Cardiac muscle cell (in vitro differentiated cells and primary cell): ENCODE measurements at regions not wholly inside any gene's neighbourhood (a gene's known extent, or its start where the extent isn't known, plus 50 kb on each side); places are given as distances from the start of the nearest gene placed in this dataset.
A peak's percentile ranks its signal among the peaks of the same experiment; 100 is the strongest.

ENCODE experiments used
- DNase-seq, 2 donors: peaks; one replicate each; pipeline versions ENCODE4 v3.0.0 to v3.0.0-alpha.2; 2010 to 2017; ENCODE audit warnings: low read depth in 1 of 2, low spot score in 1 of 2
- H3K27ac ChIP-seq: fragments of 200-600 bp; sonication (generic); 2 replicates; pipeline ENCODE4 v1.5.1; 2016
- H3K27me3 ChIP-seq: fragments of 200-600 bp; sonication (generic); 2 replicates; pipeline ENCODE4 v1.6.0; 2016; ENCODE audit warnings: control low read depth
- H3K36me3 ChIP-seq: fragments of 200-600 bp; sonication (generic); 2 replicates; pipeline ENCODE4 v1.5.1; 2016; ENCODE audit warnings: control low read depth
- H3K4me1 ChIP-seq: fragments of 200-600 bp; sonication (generic); 2 replicates; pipeline ENCODE4 v1.8.1; 2017; ENCODE audit warnings: low read depth, mild to moderate bottlenecking, mixed run types
- H3K4me3 ChIP-seq: fragments of 200-600 bp; sonication (generic); 2 replicates; pipeline ENCODE4 v1.5.1; 2016; ENCODE audit warnings: mild to moderate bottlenecking
- H3K9me3 ChIP-seq: fragments of 200-600 bp; sonication (generic); 2 replicates; pipeline ENCODE4 v1.5.1; 2017; ENCODE audit warnings: low read depth, mild to moderate bottlenecking, control low read depth
- TF ChIP-seq, protein P1 (sequence below): IDR thresholded peaks from 2 replicates; pipeline ENCODE4 v1.5.1; 2012; ENCODE audit warnings: low read depth, mild to moderate bottlenecking, low read length

- no peaks in the 10 kb centered on the region for H3K4me1 ChIP-seq
- H3K27me3 ChIP-seq, result no peaks in the 10 kb centered on the region
- no peak overlapping the region for H3K27ac ChIP-seq
- H3K36me3 ChIP-seq, result no peaks in the 10 kb centered on the region
- TF ChIP-seq, protein P1, sequence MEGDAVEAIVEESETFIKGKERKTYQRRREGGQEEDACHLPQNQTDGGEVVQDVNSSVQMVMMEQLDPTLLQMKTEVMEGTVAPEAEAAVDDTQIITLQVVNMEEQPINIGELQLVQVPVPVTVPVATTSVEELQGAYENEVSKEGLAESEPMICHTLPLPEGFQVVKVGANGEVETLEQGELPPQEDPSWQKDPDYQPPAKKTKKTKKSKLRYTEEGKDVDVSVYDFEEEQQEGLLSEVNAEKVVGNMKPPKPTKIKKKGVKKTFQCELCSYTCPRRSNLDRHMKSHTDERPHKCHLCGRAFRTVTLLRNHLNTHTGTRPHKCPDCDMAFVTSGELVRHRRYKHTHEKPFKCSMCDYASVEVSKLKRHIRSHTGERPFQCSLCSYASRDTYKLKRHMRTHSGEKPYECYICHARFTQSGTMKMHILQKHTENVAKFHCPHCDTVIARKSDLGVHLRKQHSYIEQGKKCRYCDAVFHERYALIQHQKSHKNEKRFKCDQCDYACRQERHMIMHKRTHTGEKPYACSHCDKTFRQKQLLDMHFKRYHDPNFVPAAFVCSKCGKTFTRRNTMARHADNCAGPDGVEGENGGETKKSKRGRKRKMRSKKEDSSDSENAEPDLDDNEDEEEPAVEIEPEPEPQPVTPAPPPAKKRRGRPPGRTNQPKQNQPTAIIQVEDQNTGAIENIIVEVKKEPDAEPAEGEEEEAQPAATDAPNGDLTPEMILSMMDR, result no peak
- H3K9me3 ChIP-seq, result no peaks in the 10 kb centered on the region
- no peak overlapping the region for H3K4me3 ChIP-seq
- no peak for DNase-seq
These were observed 363.6 kb upstream of the CCDC54 start for GRCh38 chr3:107013641-107014040.

DNA sequence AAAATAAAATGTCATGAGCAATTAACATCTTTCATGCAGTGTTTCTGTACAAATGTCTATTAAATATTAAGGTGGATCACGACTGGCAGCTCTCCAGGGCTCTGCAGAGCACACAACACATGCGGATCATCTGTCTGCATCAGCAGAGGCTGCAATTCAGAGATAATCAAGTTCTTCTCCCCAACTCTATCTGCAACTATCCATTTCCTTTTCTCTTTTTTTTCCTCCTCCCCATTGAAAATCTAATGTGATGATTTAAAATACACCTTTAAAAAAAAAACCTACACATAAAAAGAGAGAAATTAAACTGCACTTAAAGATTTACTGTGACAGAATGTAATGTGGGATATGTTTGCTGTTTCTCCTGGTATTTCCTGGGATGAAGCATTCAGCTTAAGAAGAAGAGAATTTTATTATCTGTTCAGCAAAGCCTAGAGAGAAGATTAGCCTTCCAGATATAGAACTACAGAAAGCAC, 352.6 kb upstream of the CCDC54 start:
- no peaks in the 10 kb centered on the region for H3K36me3 ChIP-seq
- H3K27ac ChIP-seq, result no peak overlapping the region
- TF ChIP-seq, protein P1, result no peak
- H3K9me3 ChIP-seq, result no peaks in the 10 kb centered on the region
- peak in 1 of 2 donors; percentile 11 for DNase-seq
- H3K4me3 ChIP-seq, result no peak overlapping the region
- peaks cover 22% of the 10 kb centered on the region for H3K4me1 ChIP-seq
- H3K27me3 ChIP-seq, result no peaks in the 10 kb centered on the region

GRCh38 chr3:107025961-107026360, 351.3 kb upstream of the CCDC54 start:
- Histone ChIP-seq H3K4me3 (no peak overlapping the region), H3K9me3 (no peaks in the 10 kb centered on the region), H3K27me3 (no peaks in the 10 kb centered on the region), H3K27ac (no peak overlapping the region), H3K4me1 (peaks cover 19% of the 10 kb centered on the region), H3K36me3 (no peaks in the 10 kb centered on the region)
- no peak for DNase-seq
- TF ChIP-seq, protein P1, result no peak

- TF ChIP-seq, protein P1, result no peak
- Histone ChIP-seq H3K27ac (no peak overlapping the region), H3K4me1 (peaks cover 19% of the 10 kb centered on the region), H3K4me3 (no peak overlapping the region), H3K27me3 (no peaks in the 10 kb centered on the region), H3K36me3 (no peaks in the 10 kb centered on the region), H3K9me3 (no peaks in the 10 kb centered on the region)
- DNase-seq, result no peak
These were observed 349.2 kb upstream of the CCDC54 start for GRCh38 chr3:107028086-107028485.

DNA sequence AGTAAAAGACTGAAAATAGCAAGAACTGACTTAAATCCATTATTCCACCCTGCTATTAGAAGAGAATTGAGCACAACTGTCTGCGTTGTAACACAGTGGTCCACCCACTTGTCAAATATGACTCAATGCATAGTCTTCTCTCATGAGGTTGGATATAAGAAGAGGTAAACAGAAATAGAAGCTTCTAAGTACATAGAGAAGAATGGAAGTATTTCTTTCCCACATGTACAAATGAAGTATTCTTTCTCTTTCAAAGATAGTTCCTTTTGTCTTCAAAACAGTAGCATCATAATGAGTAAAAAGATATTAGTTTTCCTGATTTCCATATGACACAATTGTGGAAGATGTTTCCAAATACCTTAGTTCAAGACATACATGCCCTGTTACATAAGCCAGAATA, 348.6 kb upstream of the CCDC54 start:
- TF ChIP-seq, protein P1, result no peak
- Histone ChIP-seq H3K36me3 (no peaks in the 10 kb centered on the region), H3K9me3 (no peaks in the 10 kb centered on the region), H3K27ac (no peak overlapping the region), H3K4me1 (peaks cover 19% of the 10 kb centered on the region), H3K27me3 (no peaks in the 10 kb centered on the region), H3K4me3 (no peak overlapping the region)
- no peak for DNase-seq

DNA sequence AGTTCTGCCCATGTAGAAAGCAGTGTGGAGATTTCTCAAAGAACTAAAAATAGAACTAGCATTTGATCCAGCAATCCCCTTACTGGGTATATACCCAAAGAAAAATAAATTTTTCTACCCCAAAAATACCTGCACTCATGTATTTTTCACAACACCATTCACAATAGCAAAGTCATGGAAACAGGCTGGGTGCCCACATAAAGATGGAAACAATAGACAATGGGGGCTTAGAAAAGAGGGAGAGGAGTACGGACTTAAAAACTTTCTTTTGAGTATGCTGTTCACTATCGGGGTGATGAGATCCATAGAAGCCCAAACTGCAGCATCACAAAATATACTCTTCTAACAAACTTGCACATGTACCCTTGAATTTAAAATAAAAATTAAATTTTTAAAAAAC, 345.1 kb upstream of the CCDC54 start:
- DNase-seq, result no peak
- Histone ChIP-seq H3K27ac (no peak overlapping the region), H3K9me3 (no peaks in the 10 kb centered on the region), H3K4me1 (no peaks in the 10 kb centered on the region), H3K27me3 (no peaks in the 10 kb centered on the region), H3K4me3 (no peak overlapping the region), H3K36me3 (no peaks in the 10 kb centered on the region)
- TF ChIP-seq, protein P1, result no peak
